Caco-2 (cell line): ENCODE measurements at regions not wholly inside any gene's neighbourhood (a gene's known extent, or its start where the extent isn't known, plus 50 kb on each side); places are given as distances from the start of the nearest gene placed in this dataset.
"Not testable (repeated sequence)": the region's sequence is repeated elsewhere in the genome, so short reads cannot be mapped to it uniquely, and the experiment has no call there.

Experiments used
- BruUV-seq: library from RNA; stranded (reverse); fragments of 400-500 nt; replicated peaks from 2 replicates; lab custom pipeline; 2021; lab: Mats Ljungman, UMichigan
- CTCF ChIA-PET: fragments of 300-600 bp; sonication (Branson Sonifier 250); formaldehyde crosslinking; loops from one replicate; lab custom pipeline; 2022; ENCODE audit warnings: antibody characterized with exemption; lab: Charles Lee
- POLR2A ChIA-PET: fragments of 300-600 bp; sonication (Branson Sonifier 250); formaldehyde crosslinking; loops from one replicate; lab custom pipeline; 2022; ENCODE audit warnings: antibody characterized with exemption; lab: Charles Lee
- DNase-seq, 2 experiments: peaks; one replicate each; pipeline versions ENCODE4 v3.0.0 to v3.0.0-alpha.2; 2020 to 2022
- H3K27me3 ChIP-seq: replicated peaks from 2 replicates; pipeline ENCODE4 v1.6.0; 2011; ENCODE audit warnings: low read length; ENCODE audit not compliant: control insufficient read depth, insufficient read depth
- H3K36me3 ChIP-seq: 2 replicates; pipeline ENCODE4 v1.5.1; 2011; ENCODE audit warnings: low read length; ENCODE audit not compliant: control insufficient read depth, insufficient read depth
- H3K4me1 ChIP-seq: fragments of 250-450 bp; sonication (Bioruptor Pico); 2 replicates; pipeline ENCODE4 v1.5.1; 2020; ENCODE audit warnings: mild to moderate bottlenecking
- H3K4me3 ChIP-seq: 2 replicates; pipeline ENCODE4 v1.5.1; 2011; ENCODE audit warnings: low read depth, mild to moderate bottlenecking, control low read depth, low read length
- H3K9me3 ChIP-seq: fragments of 250-450 bp; sonication (Bioruptor Pico); 2 replicates; pipeline ENCODE4 v1.5.1; 2020; ENCODE audit warnings: mild to moderate bottlenecking, moderate library complexity
- H3K27ac Mint-ChIP-seq: one replicate; pipeline ENCODE4 v1.8.0; 2022; ENCODE audit warnings: mixed read lengths; ENCODE audit not compliant: unreplicated experiment
- H3K27me3 Mint-ChIP-seq: one replicate; pipeline ENCODE4 v1.8.0; 2022; ENCODE audit warnings: mixed read lengths; ENCODE audit not compliant: insufficient read depth, unreplicated experiment
- H3K36me3 Mint-ChIP-seq: one replicate; pipeline ENCODE4 v1.8.0; 2022; ENCODE audit warnings: mild to moderate bottlenecking, mixed read lengths; ENCODE audit not compliant: insufficient read depth, unreplicated experiment
- H3K4me1 Mint-ChIP-seq: one replicate; pipeline ENCODE4 v1.8.0; 2022; ENCODE audit warnings: low read depth, mixed read lengths; ENCODE audit not compliant: unreplicated experiment
- H3K4me3 Mint-ChIP-seq: one replicate; pipeline ENCODE4 v1.8.0; 2022; ENCODE audit warnings: mild to moderate bottlenecking, moderate library complexity, mixed read lengths; ENCODE audit not compliant: unreplicated experiment
- H3K9me3 Mint-ChIP-seq: one replicate; pipeline ENCODE4 v1.8.0; 2022; ENCODE audit warnings: mixed read lengths; ENCODE audit not compliant: unreplicated experiment
- intact Hi-C: fragments of 100-400 bp; cut with micrococcal nuclease; formaldehyde crosslinking; loops from one replicate; pipeline ENCODE4 v1.10.0; 2022; ENCODE audit not compliant: unreplicated experiment
- TF ChIP-seq, protein P1 (sequence below), 2 experiments: fragments of 200-600 bp in 1 of 2; IDR thresholded peaks; 1 replicate in 1 of 2; 2 replicates in 1 of 2; pipeline versions ENCODE4 v1.5.1 to v1.8.0; 2011 to 2022; ENCODE audit warnings: antibody characterized with exemption in 1 of 2, control low read depth in 1 of 2, inconsistent platforms in 1 of 2, low read depth in 1 of 2, low read length in 1 of 2, mild to moderate bottlenecking in 1 of 2, moderate library complexity in 1 of 2; ENCODE audit not compliant: insufficient read depth in 1 of 2, severe bottlenecking in 1 of 2, unreplicated experiment in 1 of 2

DNA sequence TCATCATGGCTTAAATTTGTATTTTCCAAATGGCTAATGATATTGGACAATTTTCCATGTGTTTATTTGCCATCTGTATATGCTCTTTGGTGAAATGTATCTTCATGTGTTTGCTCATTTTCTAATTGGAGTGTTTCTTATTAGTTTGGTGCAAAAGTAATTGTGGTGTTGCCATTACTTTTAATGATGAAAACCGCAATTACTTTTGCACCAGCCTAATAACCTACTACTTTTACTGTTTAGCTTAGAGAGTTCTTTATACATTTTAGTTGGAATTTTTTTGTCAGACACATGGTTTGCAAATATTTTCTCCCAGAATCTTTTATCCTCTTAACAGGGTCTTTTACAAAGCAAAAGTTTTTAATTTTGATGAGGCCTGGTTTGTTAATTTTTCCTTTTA is 141.0 kb upstream of the AGTR1 start:
- intact Hi-C loops, result no loop called here
- CTCF ChIA-PET, result no interaction called here
- TF ChIP-seq, protein P1, sequence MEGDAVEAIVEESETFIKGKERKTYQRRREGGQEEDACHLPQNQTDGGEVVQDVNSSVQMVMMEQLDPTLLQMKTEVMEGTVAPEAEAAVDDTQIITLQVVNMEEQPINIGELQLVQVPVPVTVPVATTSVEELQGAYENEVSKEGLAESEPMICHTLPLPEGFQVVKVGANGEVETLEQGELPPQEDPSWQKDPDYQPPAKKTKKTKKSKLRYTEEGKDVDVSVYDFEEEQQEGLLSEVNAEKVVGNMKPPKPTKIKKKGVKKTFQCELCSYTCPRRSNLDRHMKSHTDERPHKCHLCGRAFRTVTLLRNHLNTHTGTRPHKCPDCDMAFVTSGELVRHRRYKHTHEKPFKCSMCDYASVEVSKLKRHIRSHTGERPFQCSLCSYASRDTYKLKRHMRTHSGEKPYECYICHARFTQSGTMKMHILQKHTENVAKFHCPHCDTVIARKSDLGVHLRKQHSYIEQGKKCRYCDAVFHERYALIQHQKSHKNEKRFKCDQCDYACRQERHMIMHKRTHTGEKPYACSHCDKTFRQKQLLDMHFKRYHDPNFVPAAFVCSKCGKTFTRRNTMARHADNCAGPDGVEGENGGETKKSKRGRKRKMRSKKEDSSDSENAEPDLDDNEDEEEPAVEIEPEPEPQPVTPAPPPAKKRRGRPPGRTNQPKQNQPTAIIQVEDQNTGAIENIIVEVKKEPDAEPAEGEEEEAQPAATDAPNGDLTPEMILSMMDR (IDR thresholded peaks at IDR 0.05; ENCODE audit: insufficient read depth in 1 of 2, low read depth in 1 of 2, low read length in 1 of 2, severe bottlenecking in 1 of 2, unreplicated experiment in 1 of 2), result no peak
- H3K4me1 Mint-ChIP-seq, result no peaks in the 10 kb centered on the region
- H3K27ac Mint-ChIP-seq, result no peak overlapping the region
- H3K36me3 Mint-ChIP-seq, result no peaks in the 10 kb centered on the region
- no peak overlapping the region for H3K4me3 Mint-ChIP-seq
- BruUV-seq, result no TSS peak
- H3K27me3 Mint-ChIP-seq, result no peaks in the 10 kb centered on the region
- H3K4me1 ChIP-seq, result no peaks in the 10 kb centered on the region
- H3K9me3 Mint-ChIP-seq, result peaks cover 5% of the 10 kb centered on the region
- no peaks in the 10 kb centered on the region for H3K27me3 ChIP-seq
- H3K9me3 ChIP-seq, result no peaks in the 10 kb centered on the region
- no peak overlapping the region for H3K4me3 ChIP-seq
- POLR2A ChIA-PET, result no interaction called here
- DNase-seq, result no peak
- no peaks in the 10 kb centered on the region for H3K36me3 ChIP-seq

DNA sequence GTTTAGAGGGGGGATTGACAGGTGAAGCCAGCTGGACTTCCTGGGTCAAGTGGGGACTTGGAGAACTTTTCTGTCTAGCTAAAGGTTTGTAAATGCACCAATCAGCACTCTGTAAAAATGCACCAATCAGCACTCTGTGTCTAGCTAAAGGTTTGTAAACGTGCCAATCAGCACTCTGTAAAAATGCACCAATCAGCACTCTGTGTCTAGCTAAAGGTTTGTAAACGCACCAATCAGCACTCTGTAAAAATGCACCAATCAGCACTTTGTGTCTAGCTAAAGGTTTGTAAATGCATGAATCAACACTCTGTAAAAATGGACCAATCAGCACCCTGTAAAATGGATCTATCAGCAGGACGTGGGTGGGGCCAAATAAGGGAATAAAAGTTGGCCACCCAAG is 120.1 kb upstream of the AGTR1 start:
- H3K27me3 Mint-ChIP-seq, H3K9me3 ChIP-seq, H3K36me3 ChIP-seq, H3K4me1 ChIP-seq, H3K36me3 Mint-ChIP-seq, H3K4me3 ChIP-seq, H3K4me3 Mint-ChIP-seq, CTCF ChIA-PET, H3K9me3 Mint-ChIP-seq, H3K27ac Mint-ChIP-seq, H3K27me3 ChIP-seq, intact Hi-C loops, DNase-seq, POLR2A ChIA-PET, BruUV-seq, H3K4me1 Mint-ChIP-seq: not testable (repeated sequence)

DNA sequence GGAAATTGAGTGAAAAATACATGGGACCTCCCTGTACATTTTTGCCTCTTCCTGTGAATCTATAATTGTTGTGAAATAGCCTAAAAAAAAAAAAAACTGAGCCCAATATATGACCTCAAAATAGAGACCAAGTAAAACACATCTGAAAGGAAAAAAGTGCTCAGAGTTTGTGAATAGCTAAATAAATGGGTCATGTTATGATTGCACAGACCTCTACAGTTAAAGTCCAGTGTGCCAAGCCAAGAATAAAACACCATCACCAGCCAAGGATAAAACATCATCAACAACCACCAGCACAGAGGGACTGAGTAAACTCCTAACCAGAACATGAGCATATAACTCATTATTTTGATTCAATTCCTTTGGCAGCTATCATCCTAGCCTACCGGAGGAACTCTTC is 115.6 kb upstream of the AGTR1 start:
- H3K4me1 Mint-ChIP-seq, result no peaks in the 10 kb centered on the region
- no peak overlapping the region for H3K4me3 ChIP-seq
- TF ChIP-seq, protein P1 (IDR thresholded peaks at IDR 0.05; ENCODE audit: insufficient read depth in 1 of 2, low read depth in 1 of 2, low read length in 1 of 2, severe bottlenecking in 1 of 2, unreplicated experiment in 1 of 2), result no peak
- no peak for DNase-seq
- H3K36me3 ChIP-seq, result no peaks in the 10 kb centered on the region
- H3K36me3 Mint-ChIP-seq, result no peaks in the 10 kb centered on the region
- BruUV-seq, result no TSS peak
- CTCF ChIA-PET, result no interaction called here
- no peaks in the 10 kb centered on the region for H3K9me3 Mint-ChIP-seq
- POLR2A ChIA-PET, result no interaction called here
- intact Hi-C loops, result no loop called here
- H3K27me3 ChIP-seq, result no peaks in the 10 kb centered on the region
- H3K4me1 ChIP-seq, result no peaks in the 10 kb centered on the region
- no peaks in the 10 kb centered on the region for H3K27me3 Mint-ChIP-seq
- no peaks in the 10 kb centered on the region for H3K9me3 ChIP-seq
- H3K4me3 Mint-ChIP-seq, result no peak overlapping the region
- H3K27ac Mint-ChIP-seq, result no peak overlapping the region

DNA sequence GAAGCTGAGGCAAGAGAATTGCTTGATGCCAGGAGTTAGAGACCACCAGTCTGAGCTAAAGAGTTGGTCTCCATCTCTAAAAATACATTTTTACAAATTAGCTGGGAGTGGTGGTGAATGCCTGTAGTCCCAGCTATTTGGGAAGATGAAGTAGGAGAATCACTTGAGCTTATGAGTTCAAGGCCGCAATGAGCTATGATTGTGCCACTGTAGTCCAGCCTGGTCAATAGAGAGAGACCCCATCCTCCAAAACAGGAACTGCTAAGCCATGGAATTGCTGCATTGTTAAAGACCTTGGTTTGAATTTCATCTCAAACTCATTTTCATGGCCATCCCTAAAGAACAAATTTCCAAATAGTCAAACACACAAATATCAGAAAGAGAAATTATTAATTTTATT is 113.9 kb upstream of the AGTR1 start:
- H3K36me3 Mint-ChIP-seq, result no peaks in the 10 kb centered on the region
- H3K27ac Mint-ChIP-seq, result no peak overlapping the region
- Histone ChIP-seq H3K27me3 (no peaks in the 10 kb centered on the region), H3K36me3 (no peaks in the 10 kb centered on the region), H3K9me3 (no peaks in the 10 kb centered on the region), H3K4me3 (no peak overlapping the region), H3K4me1 (no peaks in the 10 kb centered on the region)
- POLR2A ChIA-PET, result no interaction called here
- no peaks in the 10 kb centered on the region for H3K27me3 Mint-ChIP-seq
- BruUV-seq, result no TSS peak
- no peak overlapping the region for H3K4me3 Mint-ChIP-seq
- TF ChIP-seq, protein P1 (IDR thresholded peaks at IDR 0.05; ENCODE audit: insufficient read depth in 1 of 2, low read depth in 1 of 2, low read length in 1 of 2, severe bottlenecking in 1 of 2, unreplicated experiment in 1 of 2), result no peak
- no peak for DNase-seq
- H3K9me3 Mint-ChIP-seq, result no peaks in the 10 kb centered on the region
- intact Hi-C loops, result no loop called here
- CTCF ChIA-PET, result no interaction called here
- no peaks in the 10 kb centered on the region for H3K4me1 Mint-ChIP-seq
